GM21717 (cell line): ENCODE measurements at regions not wholly inside any gene's neighbourhood (a gene's known extent, or its start where the extent isn't known, plus 50 kb on each side); places are given as distances from the start of the nearest gene placed in this dataset.
A peak's percentile ranks its signal among the peaks of the same experiment; 100 is the strongest.

Experiments
- ATAC-seq: cut with Tn5 transposase; IDR thresholded peaks from one replicate; pipeline ENCODE4 v1.9.1; 2021; ENCODE audit warnings: mild to moderate bottlenecking, moderate library complexity; ENCODE audit not compliant: unreplicated experiment

DNA sequence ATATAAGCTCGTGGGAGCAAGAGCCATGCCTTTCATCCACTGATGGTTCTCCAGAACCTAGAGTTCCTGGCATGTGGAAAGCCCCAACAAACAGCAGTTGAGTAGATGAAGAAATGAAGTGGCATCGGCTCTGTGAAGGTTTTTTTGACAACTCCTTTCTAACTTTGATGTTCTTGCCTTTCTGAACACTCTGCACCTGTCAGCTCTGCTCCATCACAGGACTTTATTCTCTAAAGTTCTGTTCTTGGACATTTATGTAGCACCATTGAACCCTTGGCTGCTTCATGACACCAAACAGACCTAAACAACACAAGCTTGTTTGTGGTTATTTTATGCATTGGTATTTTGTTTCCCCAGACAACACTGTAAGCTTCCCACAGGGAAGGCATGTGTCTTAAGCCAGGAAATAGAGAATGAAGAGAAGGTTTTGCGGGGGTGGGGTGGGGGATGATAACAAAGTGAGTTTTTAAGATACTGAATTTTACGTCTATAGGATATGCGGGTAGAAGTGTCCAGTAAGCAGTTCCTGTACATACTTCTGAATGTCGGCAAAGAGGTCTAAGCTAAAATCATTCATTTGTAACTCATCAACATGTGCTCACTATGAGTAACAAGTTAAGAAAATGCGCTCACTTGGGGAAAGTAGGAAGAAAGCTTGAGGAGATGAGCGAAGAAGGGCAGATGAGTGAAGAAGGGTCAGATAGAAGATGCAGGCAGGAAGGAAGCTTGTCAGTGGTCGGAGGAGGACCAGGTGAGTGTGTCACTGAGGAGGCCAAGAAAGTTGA is 146.0 kb upstream of the PLEKHG7 start:
- ATAC-seq: peak; percentile 24

DNA sequence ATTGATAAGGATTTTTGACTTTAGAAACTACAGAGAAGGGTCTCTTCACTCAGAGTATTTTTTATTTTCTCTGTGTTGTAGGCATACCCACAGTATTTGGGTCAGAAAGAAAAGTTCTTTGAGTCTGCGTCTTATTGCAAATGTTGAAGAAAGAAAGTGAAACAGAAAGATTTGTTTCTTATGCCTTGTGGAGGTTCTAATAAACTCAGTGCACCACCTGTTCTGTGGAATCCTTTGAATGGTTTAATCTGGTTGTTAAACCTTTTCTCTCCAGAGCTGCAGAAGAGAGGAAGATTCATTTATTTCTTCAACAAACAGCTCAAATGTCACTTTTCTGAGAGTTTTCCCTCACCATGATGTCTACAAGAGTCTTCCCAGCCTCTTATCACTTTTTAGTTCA is 146.6 kb upstream of the PLEKHG7 start:
- peak; percentile 27 for ATAC-seq

DNA sequence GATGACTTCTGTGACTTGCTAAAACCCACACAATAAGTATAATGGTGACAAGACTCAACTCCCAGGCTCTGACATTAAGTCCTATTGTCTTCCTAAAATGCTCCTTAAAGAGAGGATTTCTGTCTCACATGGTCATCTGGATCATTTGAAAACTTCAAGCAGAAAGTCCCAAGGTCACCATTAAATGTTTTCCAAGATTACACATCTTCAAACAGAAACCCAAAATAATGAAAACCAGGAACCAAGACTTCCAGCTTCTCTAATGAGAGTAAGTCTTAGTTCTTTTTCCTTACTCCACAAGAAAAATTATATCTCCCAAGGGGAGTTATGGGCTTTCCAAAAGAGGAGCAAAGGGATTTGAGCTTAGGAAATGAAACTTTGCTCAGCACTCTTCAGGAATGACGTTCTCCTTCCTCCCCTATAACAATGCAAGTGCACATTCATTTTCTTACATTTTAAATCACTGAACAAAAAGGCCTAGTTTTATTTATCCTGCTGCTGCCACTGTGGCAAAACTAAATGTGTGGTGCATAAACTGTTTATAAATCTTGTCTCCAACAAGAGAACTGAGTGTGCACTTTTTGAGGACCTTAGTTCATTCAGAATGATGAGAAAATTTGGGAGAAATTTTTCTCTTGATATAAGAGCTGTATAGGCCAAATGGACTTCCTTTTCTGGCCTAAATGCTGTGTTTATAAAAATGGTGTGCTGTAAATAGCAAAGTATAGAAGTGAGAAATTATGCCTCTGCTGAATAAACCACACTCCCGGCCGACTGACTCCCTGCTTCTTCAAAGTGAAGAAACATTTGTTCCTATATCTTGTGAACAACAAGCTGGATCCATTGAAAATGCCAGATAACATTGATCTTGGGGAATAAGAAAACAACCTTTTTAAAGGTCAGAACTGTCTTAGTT is 148.4 kb upstream of the PLEKHG7 start:
- no peak for ATAC-seq

DNA sequence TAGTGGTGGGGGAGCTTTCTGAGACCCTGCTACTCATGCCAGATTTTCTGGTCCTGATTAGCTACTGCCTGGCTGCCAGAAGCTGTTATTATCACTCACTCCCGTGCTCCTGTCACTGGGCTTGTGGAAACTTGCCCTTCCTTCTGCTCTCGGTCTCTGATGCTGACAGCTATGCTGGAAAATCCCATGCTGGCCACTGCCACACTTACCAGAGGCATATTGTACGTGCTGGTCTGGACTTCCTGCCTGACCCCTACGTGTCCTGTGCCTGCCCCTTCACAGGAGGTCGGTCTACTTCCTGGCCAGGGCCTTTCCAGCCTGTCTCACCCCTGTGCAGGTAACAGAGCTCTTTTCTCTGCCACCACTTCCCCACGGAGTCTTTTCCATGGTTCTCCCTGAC is 149.4 kb upstream of the PLEKHG7 start:
- ATAC-seq: no peak

DNA sequence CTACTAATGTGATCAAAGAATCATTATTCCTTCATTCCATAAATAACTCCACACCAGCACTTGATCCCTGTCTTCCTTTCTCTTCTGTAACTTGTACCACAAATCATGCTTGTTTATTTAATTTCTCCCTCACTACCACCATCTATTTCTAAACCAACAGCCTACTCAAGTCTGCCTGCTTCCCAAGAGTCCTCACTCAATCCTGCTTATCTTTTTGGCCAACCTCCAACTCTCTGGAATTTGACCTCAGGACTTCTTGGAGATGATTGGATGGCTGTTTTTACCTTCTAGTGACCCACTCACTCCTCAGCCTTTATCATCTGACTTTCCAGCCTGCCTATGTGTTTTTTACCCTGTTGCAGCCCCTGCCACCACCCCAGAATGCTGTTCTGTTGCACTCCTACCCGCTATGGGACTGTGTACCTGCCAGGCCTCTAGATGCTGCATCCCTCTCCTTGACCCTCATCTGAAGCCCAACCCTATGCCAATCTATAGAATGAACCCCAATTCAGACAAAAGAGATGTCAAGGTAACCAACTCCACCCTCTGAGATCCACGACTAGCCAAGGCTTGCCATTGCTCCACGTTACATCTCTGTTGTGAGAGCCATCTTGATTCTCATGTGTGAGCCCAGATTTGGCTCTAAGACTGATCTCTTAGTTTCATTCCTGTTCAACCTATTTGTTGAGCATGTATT is 150.2 kb upstream of the PLEKHG7 start:
- no peak for ATAC-seq

DNA sequence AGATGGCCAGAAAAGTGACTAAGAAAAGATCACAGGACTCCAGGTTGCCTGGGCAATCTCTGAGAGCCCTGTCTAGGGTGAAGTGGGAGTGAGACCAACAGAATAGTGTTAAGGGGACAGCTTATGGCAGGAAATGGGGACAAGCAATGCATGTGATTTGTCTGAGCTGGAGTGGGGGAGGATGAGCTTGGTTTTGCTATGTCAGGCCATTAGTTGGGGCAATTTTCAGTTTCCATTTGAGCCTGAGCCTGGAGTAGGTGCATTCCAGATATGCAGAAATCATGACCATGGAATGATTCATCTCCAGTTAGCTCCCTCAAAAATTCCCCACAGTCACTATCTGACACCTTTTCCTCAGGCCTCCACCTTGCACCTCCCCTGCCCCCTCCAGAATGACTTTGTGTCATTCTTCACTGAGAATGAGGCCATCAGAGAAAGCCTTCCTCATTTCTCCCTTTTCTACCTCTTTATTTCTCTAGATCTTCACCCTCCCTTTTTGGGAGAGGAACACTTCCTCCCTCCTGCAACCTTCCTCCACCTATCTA is 150.9 kb upstream of the PLEKHG7 start:
- ATAC-seq: peak; percentile 78

DNA sequence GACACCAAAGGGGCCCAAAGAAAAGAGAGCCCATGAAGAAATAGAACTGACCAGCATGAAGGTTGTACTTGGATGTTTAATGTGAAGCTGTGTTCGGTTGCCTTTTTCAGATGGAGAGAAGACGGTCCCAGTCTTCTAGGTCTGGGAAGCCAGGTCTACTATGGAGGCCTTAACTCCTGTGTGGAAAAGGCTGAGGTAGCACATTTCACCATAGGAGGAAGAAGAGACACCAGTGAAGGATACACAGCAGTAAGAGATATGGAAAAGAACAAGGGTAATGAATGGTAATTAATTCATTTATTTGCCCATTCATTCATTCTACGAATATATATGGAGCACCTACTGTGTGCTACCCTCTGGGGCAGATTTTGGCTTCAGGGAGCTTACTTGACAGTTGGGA is 151.6 kb upstream of the PLEKHG7 start:
- ATAC-seq: no peak

DNA sequence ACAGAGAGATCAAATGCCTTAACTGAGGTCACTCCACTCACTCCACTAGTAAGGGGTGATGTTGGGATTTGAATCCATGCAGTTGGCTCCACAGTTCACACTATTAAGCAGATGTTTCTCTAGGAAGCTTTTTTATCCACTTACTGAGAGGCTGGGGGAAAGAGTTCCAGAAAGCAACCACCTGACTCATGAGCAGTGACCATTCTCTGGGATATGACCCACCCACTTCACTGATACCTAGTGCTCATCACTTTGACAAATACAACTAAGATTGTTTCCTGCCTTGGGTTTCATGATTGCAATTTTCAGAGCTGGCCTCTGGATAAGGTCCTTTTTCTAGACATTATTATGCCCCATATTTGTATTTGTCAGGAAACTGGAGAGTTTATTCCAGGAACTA is 152.1 kb upstream of the PLEKHG7 start:
- no peak for ATAC-seq

DNA sequence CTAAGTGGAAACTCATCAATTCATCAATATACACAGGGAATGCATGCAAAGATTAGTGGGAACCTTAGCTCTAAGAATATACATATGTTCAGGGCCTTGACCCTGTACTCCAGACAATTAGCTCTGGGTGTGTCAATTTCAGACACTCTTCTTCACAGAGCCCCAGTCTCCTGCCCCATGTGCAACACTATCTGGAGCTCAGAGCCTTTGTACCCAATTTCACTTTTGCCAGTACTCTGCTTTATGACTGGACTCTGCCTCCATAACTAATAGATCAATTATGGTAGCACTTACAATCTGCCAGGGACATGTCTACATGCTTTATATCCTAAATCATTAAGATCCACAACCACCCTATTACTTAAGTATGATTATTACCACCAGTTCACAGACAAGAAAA is 152.5 kb upstream of the PLEKHG7 start:
- no peak for ATAC-seq

DNA sequence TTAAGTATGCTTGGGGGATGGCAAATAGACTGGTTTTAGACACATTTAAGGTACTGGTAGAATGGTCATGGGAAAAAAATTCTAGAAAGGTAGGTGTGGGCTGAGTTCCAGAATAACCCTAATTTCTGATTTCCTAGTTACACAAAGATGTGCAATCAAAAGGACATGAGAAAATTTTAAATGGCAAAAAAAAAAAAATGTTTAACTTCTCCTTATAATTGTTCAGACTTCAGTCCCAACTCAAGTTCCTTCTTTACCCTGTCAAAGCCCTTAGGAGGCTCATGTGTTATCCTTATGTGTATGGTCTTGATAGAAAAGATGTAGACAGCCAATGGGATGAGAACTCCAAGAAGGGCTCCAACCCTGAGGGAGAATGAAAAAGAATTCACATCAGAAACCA is 153.3 kb upstream of the PLEKHG7 start:
- ATAC-seq: no peak

DNA sequence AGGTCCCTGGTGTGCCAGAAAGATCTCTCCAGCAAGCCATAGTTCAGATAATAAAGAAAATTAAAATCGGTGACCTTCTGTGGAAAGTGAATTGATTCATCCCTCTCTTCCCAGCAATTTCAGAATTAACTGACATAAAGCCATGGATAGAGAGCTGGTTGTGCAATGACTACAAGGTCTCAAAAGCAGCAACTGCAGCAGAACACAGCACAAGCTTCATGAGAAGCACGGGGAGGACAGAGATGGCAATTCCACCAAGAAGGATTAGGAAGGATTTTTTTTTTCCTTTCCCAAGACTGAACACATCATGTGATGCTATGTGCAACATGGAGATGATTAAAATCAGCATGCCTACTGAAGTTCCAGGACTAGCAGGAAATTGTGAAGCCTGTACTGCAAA is 154.9 kb upstream of the PLEKHG7 start:
- no peak for ATAC-seq

DNA sequence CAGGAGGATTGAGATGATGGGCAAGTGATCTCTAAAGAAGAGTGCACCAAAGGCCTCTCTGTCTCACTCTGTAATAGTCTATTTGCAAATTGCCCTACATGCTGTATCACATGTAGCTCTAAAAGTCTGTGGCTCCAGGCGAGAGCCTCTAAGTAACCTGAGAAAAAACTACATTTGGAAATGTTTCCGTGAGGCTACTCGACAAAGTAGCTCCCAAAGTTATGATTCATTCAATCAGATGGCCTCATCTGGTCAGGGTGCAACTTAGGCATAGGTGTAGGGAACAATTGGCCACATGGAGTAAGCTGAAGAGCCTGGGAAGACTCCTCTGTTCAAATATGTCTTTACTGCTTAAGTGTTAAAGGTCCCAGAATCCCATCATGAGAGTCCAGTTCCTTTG is 155.4 kb upstream of the PLEKHG7 start:
- no peak for ATAC-seq

DNA sequence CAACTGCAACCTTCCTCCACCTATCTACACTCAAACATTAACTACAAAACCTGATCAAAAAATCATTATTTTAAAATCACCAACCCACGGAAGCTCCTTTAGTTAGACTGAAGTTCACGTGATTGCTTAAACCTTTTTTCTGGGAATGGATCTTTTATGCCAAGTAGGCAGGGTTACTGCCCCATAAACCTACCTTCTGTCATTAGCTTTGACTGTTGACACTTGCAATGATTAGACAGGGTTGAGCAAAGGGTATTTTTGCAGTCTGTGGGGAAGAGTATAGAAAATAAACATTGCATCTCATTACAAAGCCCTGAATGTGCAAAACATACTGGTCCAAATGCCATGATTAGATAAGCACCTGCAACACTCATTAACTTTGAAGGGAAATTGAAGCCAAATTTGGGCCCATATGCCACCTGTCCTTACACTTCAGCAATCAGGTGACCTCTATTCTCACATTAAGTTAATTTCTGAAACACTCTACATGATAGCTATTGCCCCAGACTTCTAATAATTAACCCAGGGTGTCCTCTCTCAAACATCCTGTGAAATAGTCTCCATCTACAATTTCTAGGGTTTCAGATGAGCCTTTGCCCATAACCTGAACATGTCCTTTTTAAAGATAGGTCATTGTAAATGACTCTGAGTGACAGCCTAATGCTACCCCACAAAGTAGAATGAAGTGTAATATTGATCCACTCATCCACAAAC is 156.0 kb upstream of the PLEKHG7 start:
- ATAC-seq: peak; percentile 38

DNA sequence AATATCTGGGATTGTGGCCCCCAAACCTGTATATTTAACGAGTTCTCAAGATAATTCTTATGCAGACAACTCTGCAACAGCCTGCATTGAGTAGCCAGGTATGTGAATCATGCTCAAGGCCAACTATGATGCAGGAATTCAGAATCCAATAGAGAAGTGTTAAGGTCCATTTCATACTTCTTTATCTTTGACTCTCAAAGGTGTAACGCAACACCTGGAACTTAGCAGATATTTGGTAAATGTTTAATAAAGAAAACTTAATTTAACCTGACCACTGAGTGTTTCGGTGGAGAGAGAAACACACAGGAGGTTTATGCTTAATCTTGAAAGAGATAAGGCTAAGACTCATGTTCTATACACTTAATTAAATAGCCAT is 156.5 kb upstream of the PLEKHG7 start:
- no peak for ATAC-seq

DNA sequence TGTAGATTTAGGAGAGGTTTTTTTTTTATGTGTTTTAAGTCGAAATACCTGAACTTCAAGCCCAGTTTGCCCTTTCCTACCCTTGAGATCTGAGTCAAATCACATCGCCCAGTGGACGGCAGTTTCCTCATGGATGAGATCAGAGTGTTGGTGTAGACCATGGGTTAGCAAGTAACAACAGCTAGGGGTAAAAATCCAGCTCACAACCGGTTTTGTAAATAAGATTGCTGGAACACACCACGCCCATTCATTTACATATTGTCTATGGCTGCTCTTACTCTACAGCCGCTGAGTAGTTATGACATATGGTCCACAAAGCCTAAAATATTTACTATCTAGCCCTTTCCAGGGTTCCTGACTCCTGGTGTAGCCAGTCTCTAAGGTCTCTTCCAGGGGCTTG is 158.5 kb upstream of the PLEKHG7 start:
- ATAC-seq: no peak

DNA sequence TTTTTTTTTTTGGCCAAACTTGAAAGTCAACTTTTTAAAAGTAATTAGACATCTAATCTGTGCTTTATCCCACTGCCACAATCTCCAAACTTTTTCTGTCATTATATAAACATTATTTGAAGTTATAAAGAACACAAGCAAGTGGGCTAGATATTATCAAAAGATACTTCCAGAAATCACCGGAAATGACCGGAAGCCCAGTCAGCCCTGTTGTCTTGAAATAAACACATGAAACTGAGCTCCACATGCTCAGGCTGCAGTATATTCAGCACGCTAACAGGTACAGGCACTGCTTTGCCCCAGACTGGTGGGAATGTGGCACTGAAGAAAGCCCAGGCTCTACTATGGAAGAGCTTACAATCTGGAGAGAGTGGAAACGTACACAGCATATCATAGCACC is 158.9 kb upstream of the PLEKHG7 start:
- no peak for ATAC-seq

DNA sequence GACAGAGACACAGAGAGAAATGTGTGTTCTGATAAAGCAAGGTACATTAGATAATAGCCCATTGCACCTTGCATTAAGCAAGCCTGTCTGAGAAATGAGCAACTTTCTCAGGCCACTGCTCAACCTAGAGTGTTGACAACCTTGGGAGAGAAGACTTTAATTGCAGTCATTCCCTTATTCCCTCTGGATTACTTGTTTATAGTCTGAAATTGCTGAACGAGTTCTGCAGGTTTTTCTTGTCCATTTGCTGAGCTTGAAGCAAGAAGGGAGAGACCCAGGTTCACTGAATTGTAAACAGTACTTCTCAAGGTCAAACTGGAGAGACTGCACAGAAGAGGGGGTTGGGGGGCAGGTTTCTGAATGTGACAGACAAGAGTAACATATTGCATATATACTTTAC is 159.4 kb upstream of the PLEKHG7 start:
- ATAC-seq: no peak

DNA sequence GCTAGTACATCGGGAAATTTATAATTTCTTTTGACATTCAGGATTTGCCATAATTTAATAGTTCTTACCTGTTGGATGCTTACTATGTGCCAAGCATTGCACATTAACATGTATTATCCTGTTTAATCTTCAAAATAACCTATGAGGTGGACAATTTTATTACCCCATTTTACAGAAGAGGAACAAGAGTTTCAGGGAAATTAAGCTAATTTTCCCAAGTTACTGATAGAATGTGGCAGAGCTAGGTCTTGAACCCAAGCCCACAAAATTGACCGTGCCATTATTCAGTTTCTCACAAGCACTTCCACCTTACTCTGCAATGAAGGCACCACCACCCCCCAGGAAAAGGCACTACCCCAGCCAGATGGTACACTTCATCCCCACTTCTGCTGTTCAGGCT is 161.1 kb upstream of the PLEKHG7 start:
- no peak for ATAC-seq

DNA sequence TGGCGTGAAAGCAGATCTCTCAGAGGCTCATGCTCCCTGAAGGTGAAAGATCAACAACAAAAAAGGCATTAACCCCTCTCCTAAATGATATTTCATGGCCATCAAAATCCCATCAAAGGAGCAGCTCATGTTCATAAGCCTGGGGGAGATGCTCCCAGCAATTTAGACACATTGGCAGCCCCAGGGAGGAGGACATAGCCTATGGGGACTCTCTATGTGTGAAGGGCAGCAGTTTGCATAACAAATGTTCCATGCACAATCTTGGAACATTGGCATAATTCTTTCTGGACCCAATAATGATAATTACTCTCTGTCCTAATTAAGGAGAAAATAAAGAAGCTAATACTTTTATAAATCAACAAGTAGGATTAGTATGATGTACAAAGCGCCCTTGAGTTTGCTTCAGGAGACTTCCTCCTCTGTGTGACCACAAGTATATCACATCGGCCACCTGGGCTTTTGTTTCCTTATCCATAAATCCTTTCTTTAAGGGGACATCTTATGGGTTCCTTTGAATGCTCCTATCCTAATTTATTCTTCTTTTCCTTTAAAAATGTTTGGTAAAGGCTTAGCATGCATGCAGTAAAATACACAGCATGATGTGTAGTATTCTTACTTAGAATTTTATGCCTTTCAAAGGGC is 161.9 kb upstream of the PLEKHG7 start:
- no peak for ATAC-seq
